GM23248 (cell line): ENCODE measurements at regions not wholly inside any gene's neighbourhood (a gene's known extent, or its start where the extent isn't known, plus 50 kb on each side); places are given as distances from the start of the nearest gene placed in this dataset.

Experiments
- EZH2 ChIP-seq: fragments of 200-600 bp; sonication (generic); IDR thresholded peaks from 2 replicates; pipeline ENCODE4 v1.6.1; 2018; ENCODE audit warnings: antibody characterized with exemption, mild to moderate bottlenecking; ENCODE audit not compliant: insufficient read depth, poor library complexity, severe bottlenecking
- EZH2phosphoT487 ChIP-seq: fragments of 200-600 bp; sonication (generic); IDR thresholded peaks from 2 replicates; pipeline ENCODE4 v1.6.1; 2018; ENCODE audit warnings: antibody characterized with exemption, moderate library complexity, mild to moderate bottlenecking, low read depth; ENCODE audit not compliant: insufficient read depth

DNA sequence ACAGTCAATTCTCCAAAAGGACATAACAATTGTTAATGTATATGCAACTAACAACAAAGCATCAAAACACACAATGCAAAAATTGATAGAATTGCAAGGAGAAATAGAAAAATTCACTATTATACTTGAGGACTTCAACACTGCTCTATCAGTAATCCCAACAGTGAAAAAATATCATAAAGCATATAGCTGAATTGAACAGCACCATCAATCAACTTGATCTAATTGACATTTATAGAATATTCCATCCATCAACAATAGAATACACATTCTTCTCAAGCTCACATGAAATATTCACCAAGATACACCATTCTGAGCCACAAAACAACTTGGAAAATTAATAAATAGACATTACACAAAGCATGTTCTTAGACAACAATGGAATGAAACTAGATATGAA lies 60.1 kb upstream of the ASXL3 start:
- no peak for TF ChIP-seq EZH2
- no peak for TF ChIP-seq EZH2phosphoT487
